DND-41 (cell line): ENCODE measurements at regions not wholly inside any gene's neighbourhood (a gene's known extent, or its start where the extent isn't known, plus 50 kb on each side); places are given as distances from the start of the nearest gene placed in this dataset.

ENCODE experiments used
- CTCF ChIP-seq: IDR thresholded peaks from 2 replicates; pipeline ENCODE4 v1.5.1; 2012; ENCODE audit warnings: borderline replicate concordance, low read length, moderate library complexity, mild to moderate bottlenecking; ENCODE audit not compliant: poor library complexity, severe bottlenecking; ENCODE audit errors: extremely low read depth
- EZH2 ChIP-seq: IDR thresholded peaks from 3 replicates; pipeline ENCODE4 v1.6.1; 2012; ENCODE audit warnings: borderline replicate concordance, low read depth, mild to moderate bottlenecking, moderate library complexity, low read length, inconsistent platforms; ENCODE audit not compliant: severe bottlenecking

GRCh38 chr10:29157321-29157720, 131.5 kb upstream of the LYZL1 start:
- TF ChIP-seq CTCF (no peak), EZH2 (no peak)
